SK-N-SH (cell line): ENCODE measurements at regions not wholly inside any gene's neighbourhood (a gene's known extent, or its start where the extent isn't known, plus 50 kb on each side); places are given as distances from the start of the nearest gene placed in this dataset.

Experiments
- EP300 ChIP-seq, 2 experiments: IDR thresholded peaks; 2 replicates each; pipeline versions ENCODE4 v1.4.0 to v1.6.1; 2012; ENCODE audit warnings: borderline replicate concordance in 1 of 2, low read depth in 1 of 2, low read length in 1 of 2
- POLR2AphosphoS5 ChIP-seq: IDR thresholded peaks from 2 replicates; pipeline ENCODE4 v1.6.1; 2012; ENCODE audit warnings: low read depth, low read length
- TF ChIP-seq, protein P1 (sequence below): fragments of 200-600 bp; sonication (generic); IDR thresholded peaks from 2 replicates; pipeline ENCODE4 v1.6.1; 2017; ENCODE audit warnings: antibody characterized with exemption, mild to moderate bottlenecking, moderate library complexity

- TF ChIP-seq, protein P1, sequence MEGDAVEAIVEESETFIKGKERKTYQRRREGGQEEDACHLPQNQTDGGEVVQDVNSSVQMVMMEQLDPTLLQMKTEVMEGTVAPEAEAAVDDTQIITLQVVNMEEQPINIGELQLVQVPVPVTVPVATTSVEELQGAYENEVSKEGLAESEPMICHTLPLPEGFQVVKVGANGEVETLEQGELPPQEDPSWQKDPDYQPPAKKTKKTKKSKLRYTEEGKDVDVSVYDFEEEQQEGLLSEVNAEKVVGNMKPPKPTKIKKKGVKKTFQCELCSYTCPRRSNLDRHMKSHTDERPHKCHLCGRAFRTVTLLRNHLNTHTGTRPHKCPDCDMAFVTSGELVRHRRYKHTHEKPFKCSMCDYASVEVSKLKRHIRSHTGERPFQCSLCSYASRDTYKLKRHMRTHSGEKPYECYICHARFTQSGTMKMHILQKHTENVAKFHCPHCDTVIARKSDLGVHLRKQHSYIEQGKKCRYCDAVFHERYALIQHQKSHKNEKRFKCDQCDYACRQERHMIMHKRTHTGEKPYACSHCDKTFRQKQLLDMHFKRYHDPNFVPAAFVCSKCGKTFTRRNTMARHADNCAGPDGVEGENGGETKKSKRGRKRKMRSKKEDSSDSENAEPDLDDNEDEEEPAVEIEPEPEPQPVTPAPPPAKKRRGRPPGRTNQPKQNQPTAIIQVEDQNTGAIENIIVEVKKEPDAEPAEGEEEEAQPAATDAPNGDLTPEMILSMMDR: no peak
- TF ChIP-seq POLR2AphosphoS5: no peak
- TF ChIP-seq EP300 (IDR thresholded peaks at IDR 0.05; ENCODE audit: borderline replicate concordance in 1 of 2, low read depth in 1 of 2, low read length in 1 of 2): no peak
Measured at GRCh38 chr5:143544606-143545005, 141.1 kb upstream of the NR3C1 start.
